Neutrophil (primary cell): ENCODE measurements at regions not wholly inside any gene's neighbourhood (a gene's known extent, or its start where the extent isn't known, plus 50 kb on each side); places are given as distances from the start of the nearest gene placed in this dataset.
A peak's percentile ranks its signal among the peaks of the same experiment; 100 is the strongest.

ENCODE experiments used
- H3K27ac ChIP-seq: fragments of 200-600 bp; sonication (generic); 2 replicates; pipeline ENCODE4 v1.5.1; 2016; ENCODE audit warnings: mild to moderate bottlenecking, moderate library complexity
- H3K27me3 ChIP-seq: fragments of 200-600 bp; sonication (generic); 2 replicates; pipeline ENCODE4 v1.6.0; 2016; ENCODE audit warnings: mild to moderate bottlenecking
- H3K36me3 ChIP-seq: fragments of 200-600 bp; sonication (generic); 2 replicates; pipeline ENCODE4 v1.5.1; 2017
- H3K4me1 ChIP-seq, 2 experiments: fragments of 200-600 bp in 1 of 2; sonication (generic) in 1 of 2; 1 replicate in 1 of 2; 2 replicates in 1 of 2; pipeline versions ENCODE4 v1.5.1 to v1.6.1; 2013 to 2016; ENCODE audit warnings: low read depth in 1 of 2, low read length in 1 of 2, mild to moderate bottlenecking in 1 of 2, moderate library complexity in 1 of 2; ENCODE audit not compliant: control insufficient read depth in 1 of 2, insufficient read depth in 1 of 2
- H3K4me3 ChIP-seq, 2 experiments: fragments of 200-600 bp in 1 of 2; sonication (generic) in 1 of 2; 1 replicate in 1 of 2; 2 replicates in 1 of 2; pipeline ENCODE4 v1.5.1; 2013 to 2016; ENCODE audit warnings: low read depth in 1 of 2, low read length in 1 of 2, mild to moderate bottlenecking in 1 of 2, moderate library complexity in 1 of 2
- H3K9me3 ChIP-seq: fragments of 200-600 bp; sonication (generic); 2 replicates; pipeline ENCODE4 v1.5.1; 2016
- CTCF ChIP-seq: fragments of 200-600 bp; sonication (generic); IDR thresholded peaks from 2 replicates; pipeline ENCODE4 v1.5.1; 2016; ENCODE audit warnings: antibody characterized with exemption

- no peak for TF ChIP-seq CTCF
- Histone ChIP-seq H3K36me3 (no peaks in the 10 kb centered on the region), H3K4me1 (peaks cover 15 to 21% of the 10 kb centered on the region in 2 experiments), H3K4me3 (no peak overlapping the region), H3K27me3 (no peaks in the 10 kb centered on the region), H3K9me3 (no peaks in the 10 kb centered on the region), H3K27ac (no peak overlapping the region)
Observed at GRCh38 chr14:22456421-22456820, 132.6 kb downstream of the DAD1 start.

- Histone ChIP-seq H3K36me3 (no peaks in the 10 kb centered on the region), H3K4me3 (no peak overlapping the region), H3K27ac (no peak overlapping the region), H3K4me1 (peaks cover 29 to 35% of the 10 kb centered on the region in 2 experiments), H3K9me3 (no peaks in the 10 kb centered on the region), H3K27me3 (no peaks in the 10 kb centered on the region)
- no peak for TF ChIP-seq CTCF
Observed at GRCh38 chr14:22452330-22452729, 136.7 kb downstream of the DAD1 start.

- no peaks in the 10 kb centered on the region for H3K9me3 ChIP-seq
- no peaks in the 10 kb centered on the region for H3K27me3 ChIP-seq
- H3K4me3 ChIP-seq = no peak overlapping the region
- TF ChIP-seq CTCF = no peak
- no peaks in the 10 kb centered on the region for H3K36me3 ChIP-seq
- H3K27ac ChIP-seq = no peak overlapping the region
- peaks cover 22 to 26% of the 10 kb centered on the region in 2 experiments for H3K4me1 ChIP-seq
Observed at GRCh38 chr14:22450266-22450665, 138.8 kb downstream of the DAD1 start.

GRCh38 chr14:22449600-22449905, 139.5 kb downstream of the DAD1 start:
- no peaks in the 10 kb centered on the region for H3K36me3 ChIP-seq
- no peak for TF ChIP-seq CTCF
- peak overlapping the region; percentile 87 for H3K27ac ChIP-seq
- H3K27me3 ChIP-seq = no peaks in the 10 kb centered on the region
- peaks cover 22 to 26% of the 10 kb centered on the region in 2 experiments for H3K4me1 ChIP-seq
- H3K4me3 ChIP-seq = no peak overlapping the region
- H3K9me3 ChIP-seq = no peaks in the 10 kb centered on the region

- peak overlapping the region; percentile 87 for H3K27ac ChIP-seq
- no peaks in the 10 kb centered on the region for H3K9me3 ChIP-seq
Observed at GRCh38 chr14:22448905-22449599, 140.0 kb downstream of the DAD1 start.

More at GRCh38 chr14:22448905-22449599, 140.0 kb downstream of the DAD1 start:
- TF ChIP-seq CTCF = no peak
- H3K36me3 ChIP-seq = no peaks in the 10 kb centered on the region
- peaks cover 22 to 26% of the 10 kb centered on the region in 2 experiments for H3K4me1 ChIP-seq
- H3K27me3 ChIP-seq = no peaks in the 10 kb centered on the region
- H3K4me3 ChIP-seq = peak overlapping the region; percentile 16 to 26
